ENCODE measurements at regions not wholly inside any gene's neighbourhood (a gene's known extent, or its start where the extent isn't known, plus 50 kb on each side); places are given as distances from the start of the nearest gene placed in this dataset.

- no peak overlapping the region for H3K4me3 ChIP-seq (ENCODE audit: low read length)
- DNase-seq (ENCODE audit: low read depth): no peak
- no peak for TF ChIP-seq CTCF (IDR thresholded peaks at IDR 0.05; ENCODE audit: insufficient read depth, low read depth, low read length, missing control alignments)
Measured at GRCh38 chr12:116430911-116431565, 128.1 kb upstream of the MAP1LC3B2 start.

- no peak overlapping the region for H3K4me3 ChIP-seq (ENCODE audit: low read length)
- TF ChIP-seq CTCF (IDR thresholded peaks at IDR 0.05; ENCODE audit: insufficient read depth, low read depth, low read length, missing control alignments): no peak
- no peak for DNase-seq (ENCODE audit: low read depth)
Measured at GRCh38 chr12:116431677-116432300, 127.4 kb upstream of the MAP1LC3B2 start.

GRCh38 chr12:116432314-116432750 is 126.8 kb upstream of the MAP1LC3B2 start:
- DNase-seq (ENCODE audit: low read depth): no peak
- TF ChIP-seq CTCF (IDR thresholded peaks at IDR 0.05; ENCODE audit: insufficient read depth, low read depth, low read length, missing control alignments): no peak
- H3K4me3 ChIP-seq (ENCODE audit: low read length): no peak overlapping the region

- no peak for TF ChIP-seq CTCF (IDR thresholded peaks at IDR 0.05; ENCODE audit: insufficient read depth, low read depth, low read length, missing control alignments)
- DNase-seq (ENCODE audit: low read depth): no peak
Measured at GRCh38 chr12:116433249-116433648, 125.9 kb upstream of the MAP1LC3B2 start.

GRCh38 chr12:116434155-116435011 is 124.8 kb upstream of the MAP1LC3B2 start:
- no peak overlapping the region for H3K4me3 ChIP-seq (ENCODE audit: low read length)
- peak; percentile 88 for DNase-seq (ENCODE audit: low read depth)
- TF ChIP-seq CTCF (IDR thresholded peaks at IDR 0.05; ENCODE audit: insufficient read depth, low read depth, low read length, missing control alignments): no peak

More at GRCh38 chr12:116433249-116433648, 125.9 kb upstream of the MAP1LC3B2 start:
- H3K4me3 ChIP-seq (ENCODE audit: low read length): no peak overlapping the region

- DNase-seq (ENCODE audit: low read depth): no peak
- no peak for TF ChIP-seq CTCF (IDR thresholded peaks at IDR 0.05; ENCODE audit: insufficient read depth, low read depth, low read length, missing control alignments)
- no peak overlapping the region for H3K4me3 ChIP-seq (ENCODE audit: low read length)
Measured at GRCh38 chr12:116435984-116436383, 123.2 kb upstream of the MAP1LC3B2 start.

Data from epithelial cell of esophagus (primary cell).